D721Med (cell line): ENCODE measurements at regions not wholly inside any gene's neighbourhood (a gene's known extent, or its start where the extent isn't known, plus 50 kb on each side); places are given as distances from the start of the nearest gene placed in this dataset.

Experiments used
- DNase-seq: peaks from one replicate; pipeline ENCODE4 v3.0.0; 2011; ENCODE audit warnings: low spot score; ENCODE audit not compliant: insufficient read length
- FAIRE-seq: peaks from 2 replicates; lab custom pipeline; 2011; peaks lifted over from hg19 to GRCh38; lab: Jason Lieb, UNC
- TF ChIP-seq, protein P1 (sequence below): IDR thresholded peaks from 2 replicates; pipeline ENCODE4 v1.5.1; 2012; ENCODE audit warnings: mild to moderate bottlenecking, control low read depth; ENCODE audit not compliant: insufficient read depth; ENCODE audit errors: missing control alignments

DNA sequence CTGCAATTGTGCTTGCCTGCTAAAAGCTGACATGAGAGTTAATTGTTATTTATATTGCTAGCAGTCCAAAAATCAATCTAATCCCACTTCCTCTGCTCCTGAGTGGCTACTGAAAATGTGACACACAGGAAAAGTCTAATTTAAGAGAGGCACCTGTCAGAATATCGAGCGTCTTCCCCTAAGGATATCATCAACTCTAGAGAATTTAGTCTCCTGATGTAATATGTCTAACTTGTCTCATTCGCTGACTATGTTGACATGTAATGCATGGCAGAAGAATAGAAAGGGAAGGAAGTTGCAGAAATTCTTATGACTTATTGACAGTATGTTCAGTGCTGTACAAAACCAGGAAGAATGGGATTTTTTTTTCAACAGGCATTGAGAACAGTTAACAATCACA, 893.4 kb upstream of the CDH8 start:
- FAIRE-seq = no peak
- TF ChIP-seq, protein P1, sequence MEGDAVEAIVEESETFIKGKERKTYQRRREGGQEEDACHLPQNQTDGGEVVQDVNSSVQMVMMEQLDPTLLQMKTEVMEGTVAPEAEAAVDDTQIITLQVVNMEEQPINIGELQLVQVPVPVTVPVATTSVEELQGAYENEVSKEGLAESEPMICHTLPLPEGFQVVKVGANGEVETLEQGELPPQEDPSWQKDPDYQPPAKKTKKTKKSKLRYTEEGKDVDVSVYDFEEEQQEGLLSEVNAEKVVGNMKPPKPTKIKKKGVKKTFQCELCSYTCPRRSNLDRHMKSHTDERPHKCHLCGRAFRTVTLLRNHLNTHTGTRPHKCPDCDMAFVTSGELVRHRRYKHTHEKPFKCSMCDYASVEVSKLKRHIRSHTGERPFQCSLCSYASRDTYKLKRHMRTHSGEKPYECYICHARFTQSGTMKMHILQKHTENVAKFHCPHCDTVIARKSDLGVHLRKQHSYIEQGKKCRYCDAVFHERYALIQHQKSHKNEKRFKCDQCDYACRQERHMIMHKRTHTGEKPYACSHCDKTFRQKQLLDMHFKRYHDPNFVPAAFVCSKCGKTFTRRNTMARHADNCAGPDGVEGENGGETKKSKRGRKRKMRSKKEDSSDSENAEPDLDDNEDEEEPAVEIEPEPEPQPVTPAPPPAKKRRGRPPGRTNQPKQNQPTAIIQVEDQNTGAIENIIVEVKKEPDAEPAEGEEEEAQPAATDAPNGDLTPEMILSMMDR = no peak
- DNase-seq = no peak

DNA sequence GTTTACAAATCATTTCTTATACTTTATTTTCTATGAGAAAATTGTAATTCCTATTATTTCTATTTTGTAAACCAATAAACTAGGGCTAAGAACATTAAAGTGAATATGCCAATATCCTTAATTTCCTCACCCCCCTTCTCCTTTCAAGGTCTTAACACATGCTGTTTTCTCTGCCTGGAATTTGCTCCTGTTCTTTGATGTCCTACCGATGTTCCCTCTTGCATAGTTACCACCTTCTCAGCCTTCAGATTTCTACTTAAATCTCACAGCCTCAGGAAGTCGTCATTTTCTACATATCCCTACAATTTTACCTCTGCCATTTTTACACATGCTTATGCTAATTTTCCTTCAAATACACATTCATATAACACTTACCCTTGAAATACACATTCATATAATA, 890.9 kb upstream of the CDH8 start:
- FAIRE-seq (no peak), DNase-seq (no peak)
- TF ChIP-seq, protein P1 = no peak

DNA sequence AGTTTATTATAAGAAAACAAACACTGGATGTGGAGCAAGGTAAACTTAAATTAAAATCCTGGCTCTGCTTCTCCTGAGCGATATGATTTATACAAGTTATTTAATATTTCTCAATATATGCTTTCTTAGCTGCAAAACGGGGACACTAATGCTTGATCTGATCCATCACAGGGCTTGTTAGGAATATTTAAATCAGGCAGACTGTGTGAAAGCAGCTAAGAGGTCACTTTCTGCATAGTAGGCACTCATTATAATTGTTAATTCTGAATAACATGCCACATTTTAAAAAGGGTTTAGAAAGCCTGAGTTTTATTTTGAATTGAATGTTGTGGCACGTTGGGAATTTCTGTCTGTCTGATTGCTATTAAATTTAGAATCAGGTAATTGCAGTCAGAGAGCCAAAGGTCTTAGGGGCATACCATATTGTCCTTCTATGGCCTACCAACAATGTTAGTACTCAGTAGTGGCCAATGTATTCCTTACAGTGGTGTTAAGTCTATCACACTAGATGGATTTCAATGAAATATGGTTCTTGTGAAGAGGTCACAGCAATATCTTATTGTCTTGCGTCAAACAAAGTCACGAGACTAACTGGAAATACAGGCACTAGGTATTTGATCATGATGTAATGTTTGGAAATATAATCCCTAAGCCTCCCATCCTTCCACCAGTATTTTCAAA, 890.0 kb upstream of the CDH8 start:
- no peak for FAIRE-seq
- no peak for DNase-seq
- TF ChIP-seq, protein P1 = no peak

DNA sequence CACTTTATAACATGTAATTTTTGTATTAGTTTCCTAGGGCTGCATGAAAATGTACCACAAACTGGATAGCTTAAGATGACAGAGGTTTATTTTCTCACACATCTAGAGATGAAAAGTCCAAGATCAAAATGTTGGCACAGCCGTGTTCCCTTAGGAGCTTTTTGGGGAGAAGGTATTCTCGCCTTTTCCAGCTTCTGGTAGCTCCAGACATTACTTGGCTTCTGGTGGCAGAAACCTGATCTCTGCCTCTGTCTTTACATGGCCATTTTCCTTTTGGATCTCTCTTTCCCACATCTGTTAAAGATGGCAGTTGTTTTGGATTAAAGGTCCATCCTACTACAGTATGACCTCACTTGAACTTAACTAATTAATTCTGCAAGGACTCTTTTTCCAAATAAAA, 885.7 kb upstream of the CDH8 start:
- DNase-seq (no peak), FAIRE-seq (no peak)
- TF ChIP-seq, protein P1 = no peak

DNA sequence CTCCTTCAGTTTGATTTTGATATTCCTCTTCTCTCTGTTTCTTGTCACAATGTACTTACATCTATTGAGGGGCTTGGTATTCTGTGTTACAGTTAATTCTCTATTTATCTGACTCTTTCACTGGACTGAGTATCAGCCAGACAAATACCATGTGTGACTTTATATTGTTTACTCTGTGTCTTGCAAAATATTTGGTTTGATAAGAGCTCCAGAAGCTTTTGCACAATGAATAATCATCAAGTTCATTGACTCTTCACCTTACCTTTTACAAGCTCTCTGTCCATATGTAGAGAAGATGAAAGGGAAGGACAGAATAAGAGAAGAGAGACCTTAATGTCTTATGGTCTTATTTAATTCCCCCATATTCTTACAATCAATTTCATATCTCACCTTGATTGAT, 877.7 kb upstream of the CDH8 start:
- TF ChIP-seq, protein P1 = no peak
- DNase-seq (no peak), FAIRE-seq (no peak)

DNA sequence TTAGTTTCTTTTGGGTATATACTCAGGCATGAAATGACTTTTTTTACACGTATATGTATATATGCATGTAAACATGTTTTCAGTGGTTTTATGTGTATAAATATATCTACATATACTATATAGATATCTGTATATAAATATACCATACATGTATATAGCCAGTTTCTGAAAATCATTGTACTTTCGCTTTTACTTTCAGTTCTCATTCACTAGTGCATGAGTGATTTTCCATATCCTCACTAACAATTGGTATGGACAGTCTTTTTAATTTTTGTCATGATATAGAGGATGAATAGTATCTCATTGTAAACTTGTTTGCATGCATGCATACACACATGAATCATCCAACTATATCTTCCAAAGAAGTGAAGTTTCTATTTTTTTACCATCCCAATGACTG, 877.1 kb upstream of the CDH8 start:
- FAIRE-seq (no peak), DNase-seq (no peak)
- TF ChIP-seq, protein P1 = no peak

DNA sequence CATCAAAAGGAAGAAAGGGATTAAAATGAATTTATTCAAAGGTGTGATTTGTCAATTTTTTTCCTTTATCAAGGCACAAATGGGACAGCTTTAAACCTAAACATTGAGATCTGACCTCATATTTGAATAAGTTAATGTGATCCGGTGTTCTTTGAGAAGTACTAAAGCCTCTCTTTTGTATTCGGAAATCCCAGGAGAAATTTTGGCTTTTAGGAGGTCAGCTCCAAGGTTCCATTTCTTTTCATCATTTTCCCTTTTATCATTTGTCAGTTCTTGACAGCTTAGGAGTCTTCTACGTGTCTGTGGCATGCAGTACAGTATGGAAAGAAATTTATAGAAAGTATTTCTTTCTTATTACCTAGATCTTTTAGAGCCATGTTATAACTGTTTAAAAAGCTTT, 873.4 kb upstream of the CDH8 start:
- no peak for DNase-seq
- no peak for FAIRE-seq
- TF ChIP-seq, protein P1 = no peak
